ENCODE measurements at regions not wholly inside any gene's neighbourhood (a gene's known extent, or its start where the extent isn't known, plus 50 kb on each side); places are given as distances from the start of the nearest gene placed in this dataset.

DNA sequence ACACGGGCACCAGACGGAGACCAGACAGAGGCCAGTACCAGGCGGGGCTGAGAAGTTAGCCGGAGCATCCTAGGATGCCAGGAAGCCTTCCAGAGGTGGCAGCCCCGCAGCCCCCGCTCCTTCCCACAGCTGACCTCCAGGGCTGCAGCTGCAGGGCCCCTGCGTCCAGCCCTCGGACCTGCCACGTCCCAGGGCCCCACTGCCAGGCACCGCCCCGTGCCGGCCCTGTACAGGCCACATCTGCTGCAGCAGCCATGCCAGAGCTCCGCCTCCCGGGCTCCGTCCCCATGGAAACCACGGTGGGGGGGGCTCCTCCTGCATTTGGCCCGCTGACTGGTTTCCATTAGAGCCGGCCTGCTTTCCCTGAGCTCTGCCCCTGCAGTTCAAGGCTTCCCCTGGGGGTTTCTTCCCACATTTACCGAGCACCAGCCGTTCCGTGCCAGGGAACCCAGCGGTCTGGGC, 62.5 kb upstream of the PPARA start:
- Mint-ChIP-seq H3K36me3 (ENCODE audit: low read depth) (no peaks in the 10 kb centered on the region), H3K27ac (no peak overlapping the region), H3K9me3 (no peaks in the 10 kb centered on the region), H3K27me3 (no peaks in the 10 kb centered on the region), H3K4me3 (no peak overlapping the region), H3K4me1 (ENCODE audit: low read depth) (no peaks in the 10 kb centered on the region)
- POLR2A ChIA-PET, result no interaction called here
- ATAC-seq (no peak), DNase-seq (no peak)
- intact Hi-C loops (cut with micrococcal nuclease), result no loop called here
- TF ChIP-seq, protein P1, sequence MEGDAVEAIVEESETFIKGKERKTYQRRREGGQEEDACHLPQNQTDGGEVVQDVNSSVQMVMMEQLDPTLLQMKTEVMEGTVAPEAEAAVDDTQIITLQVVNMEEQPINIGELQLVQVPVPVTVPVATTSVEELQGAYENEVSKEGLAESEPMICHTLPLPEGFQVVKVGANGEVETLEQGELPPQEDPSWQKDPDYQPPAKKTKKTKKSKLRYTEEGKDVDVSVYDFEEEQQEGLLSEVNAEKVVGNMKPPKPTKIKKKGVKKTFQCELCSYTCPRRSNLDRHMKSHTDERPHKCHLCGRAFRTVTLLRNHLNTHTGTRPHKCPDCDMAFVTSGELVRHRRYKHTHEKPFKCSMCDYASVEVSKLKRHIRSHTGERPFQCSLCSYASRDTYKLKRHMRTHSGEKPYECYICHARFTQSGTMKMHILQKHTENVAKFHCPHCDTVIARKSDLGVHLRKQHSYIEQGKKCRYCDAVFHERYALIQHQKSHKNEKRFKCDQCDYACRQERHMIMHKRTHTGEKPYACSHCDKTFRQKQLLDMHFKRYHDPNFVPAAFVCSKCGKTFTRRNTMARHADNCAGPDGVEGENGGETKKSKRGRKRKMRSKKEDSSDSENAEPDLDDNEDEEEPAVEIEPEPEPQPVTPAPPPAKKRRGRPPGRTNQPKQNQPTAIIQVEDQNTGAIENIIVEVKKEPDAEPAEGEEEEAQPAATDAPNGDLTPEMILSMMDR (IDR thresholded peaks at IDR 0.05), result no peak
- CTCF ChIA-PET, result no interaction called here

DNA sequence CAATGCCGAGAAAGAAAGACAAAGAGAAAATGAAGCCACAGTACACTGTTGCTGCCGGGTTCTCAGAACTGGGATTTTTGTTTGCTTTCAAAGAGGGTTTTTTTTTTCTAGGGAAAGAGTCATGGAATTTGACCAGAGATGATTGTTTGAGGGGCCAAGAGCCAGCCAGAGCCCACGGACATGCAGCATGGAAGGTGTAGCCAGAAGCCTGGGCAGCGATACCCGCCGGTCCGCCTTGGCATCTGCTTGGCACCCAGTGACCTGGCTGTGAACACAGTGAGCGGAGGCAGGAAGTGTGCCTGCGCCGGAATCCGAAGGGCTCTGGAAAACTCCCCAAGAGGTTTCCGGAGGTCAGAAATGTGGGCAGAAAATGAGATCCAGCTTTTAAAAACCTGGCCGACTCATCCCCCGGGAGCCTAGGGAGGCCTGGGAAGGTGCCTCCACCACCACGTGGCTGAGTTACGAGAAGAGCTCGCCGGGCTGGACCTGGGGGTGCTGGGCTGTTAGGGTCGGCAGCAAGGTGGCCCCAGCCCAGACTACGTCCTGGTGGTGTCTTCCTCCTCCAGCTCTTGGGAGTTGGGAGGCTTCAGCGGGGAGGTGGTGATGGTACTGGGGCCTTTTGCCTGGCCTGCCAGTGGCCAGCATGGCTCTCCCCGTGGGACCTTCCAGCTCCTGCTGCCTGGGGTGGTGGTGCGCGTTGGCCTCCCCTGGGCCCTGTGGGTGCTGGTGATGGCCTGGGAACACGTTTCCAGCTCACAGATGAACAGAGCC, 61.6 kb upstream of the PPARA start:
- H3K36me3 Mint-ChIP-seq (ENCODE audit: low read depth), result no peaks in the 10 kb centered on the region
- TF ChIP-seq, protein P1 (IDR thresholded peaks at IDR 0.05), result no peak
- ChIA-PET CTCF (interaction anchor here (0.6 to 1.4 kb wide), 4 partner anchors 28 to 94 kb away, joined by 3 to 4 read pairs (median 3); no protein-coding TSS in a partner anchor), POLR2A (no interaction called here)
- H3K27me3 Mint-ChIP-seq, result no peaks in the 10 kb centered on the region
- H3K9me3 Mint-ChIP-seq, result no peaks in the 10 kb centered on the region
- no peaks in the 10 kb centered on the region for H3K4me1 Mint-ChIP-seq (ENCODE audit: low read depth)
- no peak overlapping the region for H3K27ac Mint-ChIP-seq
- intact Hi-C loops (cut with micrococcal nuclease), result no loop called here
- H3K4me3 Mint-ChIP-seq, result no peak overlapping the region
- DNase-seq, result no peak
- no peak for ATAC-seq

DNA sequence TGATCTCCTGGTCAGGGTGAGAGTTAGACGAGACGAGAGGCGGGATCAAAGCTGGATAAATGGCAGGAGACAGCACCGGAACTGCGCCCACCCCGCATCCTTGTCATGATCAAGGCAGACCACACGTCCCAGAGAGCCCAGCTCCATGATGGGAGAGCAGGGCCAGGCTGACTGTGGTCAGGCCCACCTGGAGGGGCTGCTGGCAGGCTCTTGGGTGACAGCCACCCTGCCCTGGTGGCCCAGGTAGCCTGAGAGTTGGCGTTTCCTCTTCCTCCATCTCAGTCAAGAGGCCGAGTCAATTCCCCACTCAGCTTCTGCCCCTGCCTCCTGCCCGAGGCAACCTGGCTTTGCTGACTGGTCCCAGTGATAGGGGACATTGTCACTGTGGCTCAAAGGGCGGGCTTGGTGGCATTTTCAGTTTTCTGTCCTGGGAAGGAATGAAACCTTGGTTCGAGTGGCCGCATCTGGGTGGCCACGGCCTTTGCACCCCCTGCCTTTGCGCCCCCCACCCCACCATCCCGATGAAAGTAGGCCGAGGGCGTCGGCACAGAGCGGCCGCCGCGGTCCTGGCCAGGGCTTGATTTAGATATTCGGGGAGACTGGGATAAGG, 60.8 kb upstream of the PPARA start:
- Mint-ChIP-seq H3K4me1 (ENCODE audit: low read depth) (no peaks in the 10 kb centered on the region), H3K4me3 (no peak overlapping the region), H3K9me3 (no peaks in the 10 kb centered on the region), H3K27me3 (no peaks in the 10 kb centered on the region), H3K36me3 (ENCODE audit: low read depth) (no peaks in the 10 kb centered on the region), H3K27ac (no peak overlapping the region)
- ChIA-PET POLR2A (no interaction called here), CTCF (interaction anchor here (0.6 to 1.4 kb wide), 3 partner anchors 27 to 95 kb away, joined by 3 to 4 read pairs (median 3); no protein-coding TSS in a partner anchor)
- intact Hi-C loops (cut with micrococcal nuclease), result no loop called here
- ATAC-seq, result no peak
- TF ChIP-seq, protein P1 (IDR thresholded peaks at IDR 0.05), result no peak
- DNase-seq, result no peak

DNA sequence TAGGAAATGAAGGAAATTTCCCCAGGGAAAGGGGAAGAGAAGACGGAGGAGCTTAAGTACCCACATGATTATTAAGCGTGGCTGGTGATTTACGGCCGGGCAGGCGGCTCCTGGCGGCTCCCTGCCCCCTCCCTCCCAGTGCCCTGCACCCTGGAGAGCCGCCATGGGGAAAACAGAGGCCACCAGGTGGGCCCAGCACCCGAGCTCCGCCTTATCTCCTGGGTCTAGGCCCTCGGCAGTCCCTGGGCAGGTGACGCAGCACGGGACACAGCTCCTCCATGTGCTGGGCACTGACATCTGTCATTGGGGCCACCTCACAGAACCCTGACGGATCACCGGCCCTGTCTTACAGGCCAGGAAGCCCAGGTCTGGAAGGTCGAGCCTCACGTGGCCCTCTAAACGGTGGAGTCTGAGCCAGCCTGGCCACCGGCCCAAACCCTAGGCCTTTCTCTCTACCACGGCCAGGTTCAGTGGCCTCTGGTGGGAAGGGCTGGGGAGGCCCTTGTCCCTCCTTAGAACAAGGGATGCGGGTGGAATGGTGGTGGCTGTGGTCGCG, 60.2 kb upstream of the PPARA start:
- H3K4me3 Mint-ChIP-seq, result no peak overlapping the region
- no peaks in the 10 kb centered on the region for H3K27me3 Mint-ChIP-seq
- DNase-seq, result no peak
- H3K27ac Mint-ChIP-seq, result no peak overlapping the region
- no peak for ATAC-seq
- CTCF ChIA-PET, result interaction anchor here (0.8 kb wide), 1 partner anchor 96 kb away, joined by 3 read pairs; no protein-coding TSS in a partner anchor
- no peaks in the 10 kb centered on the region for H3K36me3 Mint-ChIP-seq (ENCODE audit: low read depth)
- TF ChIP-seq, protein P1 (IDR thresholded peaks at IDR 0.05), result no peak
- intact Hi-C loops (cut with micrococcal nuclease), result no loop called here
- POLR2A ChIA-PET, result no interaction called here
- no peaks in the 10 kb centered on the region for H3K4me1 Mint-ChIP-seq (ENCODE audit: low read depth)
- no peaks in the 10 kb centered on the region for H3K9me3 Mint-ChIP-seq
